Mesothelial cell of epicardium (in vitro differentiated cells): ENCODE measurements at regions not wholly inside any gene's neighbourhood (a gene's known extent, or its start where the extent isn't known, plus 50 kb on each side); places are given as distances from the start of the nearest gene placed in this dataset.
A peak's percentile ranks its signal among the peaks of the same experiment; 100 is the strongest.
"Not testable (repeated sequence)": the region's sequence is repeated elsewhere in the genome, so short reads cannot be mapped to it uniquely, and the experiment has no call there.

Experiments
- DNase-seq, 2 experiments: peaks; one replicate each; pipeline ENCODE4 v3.0.0; 2021; ENCODE audit warnings: low spot score in 2 of 2; ENCODE audit not compliant: unreplicated experiment in 2 of 2
- H3K27ac Mint-ChIP-seq: 2 replicates; pipeline ENCODE4 v1.8.0; 2021; ENCODE audit warnings: mixed read lengths
- H3K27me3 Mint-ChIP-seq: 2 replicates; pipeline ENCODE4 v1.8.0; 2021; ENCODE audit warnings: low read depth, mixed read lengths
- H3K36me3 Mint-ChIP-seq: 2 replicates; pipeline ENCODE4 v1.8.0; 2021; ENCODE audit warnings: mixed read lengths
- H3K4me1 Mint-ChIP-seq: 2 replicates; pipeline ENCODE4 v1.8.0; 2021; ENCODE audit warnings: mixed read lengths
- H3K4me3 Mint-ChIP-seq: 2 replicates; pipeline ENCODE4 v1.8.0; 2021; ENCODE audit warnings: mild to moderate bottlenecking, moderate library complexity, mixed read lengths
- H3K9me3 Mint-ChIP-seq: 2 replicates; pipeline ENCODE4 v1.8.0; 2021; ENCODE audit warnings: mixed read lengths
- CTCF ChIP-seq: fragments of 200-600 bp; sonication (generic); IDR thresholded peaks from one replicate; pipeline ENCODE4 v1.5.0; 2021; ENCODE audit warnings: antibody characterized with exemption; ENCODE audit not compliant: unreplicated experiment

GRCh38 chr2:582792-583528 lies 94.2 kb downstream of the TMEM18 start:
- no peak for DNase-seq
- no peak overlapping the region for H3K27ac Mint-ChIP-seq
- no peaks in the 10 kb centered on the region for H3K36me3 Mint-ChIP-seq
- peaks cover 19% of the 10 kb centered on the region for H3K4me1 Mint-ChIP-seq
- no peak for TF ChIP-seq CTCF
- no peaks in the 10 kb centered on the region for H3K9me3 Mint-ChIP-seq
- H3K4me3 Mint-ChIP-seq = no peak overlapping the region
- peaks cover 4% of the 10 kb centered on the region for H3K27me3 Mint-ChIP-seq

- peaks cover 17% of the 10 kb centered on the region for H3K4me1 Mint-ChIP-seq
- not testable (repeated sequence) for DNase-seq
These were observed 94.9 kb downstream of the TMEM18 start for GRCh38 chr2:582289-582688.

GRCh38 chr2:579961-580360 lies 97.2 kb downstream of the TMEM18 start:
- Mint-ChIP-seq H3K4me1 (peaks cover under 1% of the 10 kb centered on the region), H3K4me3 (no peak overlapping the region), H3K27me3 (peaks cover 4% of the 10 kb centered on the region), H3K9me3 (peaks cover 14% of the 10 kb centered on the region), H3K36me3 (no peaks in the 10 kb centered on the region), H3K27ac (no peak overlapping the region)
- no peak for DNase-seq
- no peak for TF ChIP-seq CTCF

More at GRCh38 chr2:582289-582688, 94.9 kb downstream of the TMEM18 start:
- H3K9me3 Mint-ChIP-seq, H3K4me3 Mint-ChIP-seq, H3K36me3 Mint-ChIP-seq, H3K27me3 Mint-ChIP-seq, H3K27ac Mint-ChIP-seq: not testable (repeated sequence)

GRCh38 chr2:579351-579886 lies 97.8 kb downstream of the TMEM18 start:
- peak in 1 of 2 experiments; percentile 27 for DNase-seq
- H3K36me3 Mint-ChIP-seq = no peaks in the 10 kb centered on the region
- H3K27ac Mint-ChIP-seq = no peak overlapping the region
- peaks cover 4% of the 10 kb centered on the region for H3K27me3 Mint-ChIP-seq
- no peaks in the 10 kb centered on the region for H3K4me1 Mint-ChIP-seq
- no peak overlapping the region for H3K4me3 Mint-ChIP-seq
- peaks cover 19% of the 10 kb centered on the region for H3K9me3 Mint-ChIP-seq
- TF ChIP-seq CTCF = no peak

GRCh38 chr2:576292-576691 lies 100.9 kb downstream of the TMEM18 start:
- Mint-ChIP-seq H3K36me3 (no peaks in the 10 kb centered on the region), H3K27me3 (peaks cover 2% of the 10 kb centered on the region), H3K9me3 (peaks cover 39% of the 10 kb centered on the region), H3K4me1 (no peaks in the 10 kb centered on the region), H3K4me3 (no peak overlapping the region), H3K27ac (no peak overlapping the region)
- no peak for TF ChIP-seq CTCF
- DNase-seq = no peak

GRCh38 chr2:575727-576236 lies 101.4 kb downstream of the TMEM18 start:
- DNase-seq = no peak
- TF ChIP-seq CTCF = no peak
- H3K36me3 Mint-ChIP-seq = no peaks in the 10 kb centered on the region
- no peak overlapping the region for H3K4me3 Mint-ChIP-seq
- H3K9me3 Mint-ChIP-seq = peaks cover 44% of the 10 kb centered on the region
- H3K27me3 Mint-ChIP-seq = no peaks in the 10 kb centered on the region
- H3K27ac Mint-ChIP-seq = no peak overlapping the region
- no peaks in the 10 kb centered on the region for H3K4me1 Mint-ChIP-seq
